MG63 (cell line): ENCODE measurements at regions not wholly inside any gene's neighbourhood (a gene's known extent, or its start where the extent isn't known, plus 50 kb on each side); places are given as distances from the start of the nearest gene placed in this dataset.
"Not testable (repeated sequence)": the region's sequence is repeated elsewhere in the genome, so short reads cannot be mapped to it uniquely, and the experiment has no call there.

ENCODE experiments used
- DNase-seq: peaks from one replicate; pipeline ENCODE4 v3.0.0-alpha.2; 2020
- H3K27me3 ChIP-seq: fragments of 250-450 bp; sonication (Bioruptor Pico); 2 replicates; pipeline ENCODE4 v1.5.1; 2020; ENCODE audit warnings: mild to moderate bottlenecking, moderate library complexity
- H3K36me3 ChIP-seq: fragments of 250-450 bp; sonication (Bioruptor Pico); 2 replicates; pipeline ENCODE4 v1.5.1; 2020; ENCODE audit warnings: mild to moderate bottlenecking, moderate library complexity
- H3K4me3 ChIP-seq: fragments of 250-450 bp; sonication (Bioruptor Pico); 2 replicates; pipeline ENCODE4 v1.5.1; 2020; ENCODE audit warnings: mild to moderate bottlenecking, moderate library complexity
- H3K9me3 ChIP-seq: fragments of 250-450 bp; sonication (Bioruptor Pico); 2 replicates; pipeline ENCODE4 v1.5.1; 2020; ENCODE audit warnings: mild to moderate bottlenecking, moderate library complexity

- not testable (repeated sequence) for H3K4me3 ChIP-seq, H3K9me3 ChIP-seq, DNase-seq, H3K36me3 ChIP-seq
- H3K27me3 ChIP-seq = peaks cover 23% of the 10 kb centered on the region
These were observed 50.4 kb upstream of the TTC34 start for GRCh38 chr1:2851918-2852317.

DNA sequence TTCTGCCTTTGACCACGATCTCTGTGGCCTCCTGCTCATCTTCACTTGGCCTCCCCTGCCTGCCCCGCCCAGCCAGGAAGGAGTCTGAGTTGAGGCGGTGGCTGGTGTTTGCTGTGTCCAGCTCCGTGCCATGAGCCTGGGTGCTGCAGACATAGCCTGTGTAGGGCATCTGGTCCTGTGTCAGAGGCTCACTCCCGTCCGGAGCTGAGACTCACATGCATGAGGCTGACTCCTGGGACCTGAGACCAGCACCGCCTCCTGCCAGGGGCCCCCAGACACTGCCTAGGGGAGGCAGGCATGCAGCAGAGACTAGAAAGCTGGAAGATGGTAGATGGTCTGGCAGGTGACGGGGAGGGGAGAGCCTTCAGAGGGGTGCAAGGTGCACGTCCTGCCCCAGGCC, 52.2 kb upstream of the TTC34 start:
- Histone ChIP-seq H3K9me3 (no peaks in the 10 kb centered on the region), H3K36me3 (no peaks in the 10 kb centered on the region), H3K4me3 (no peak overlapping the region), H3K27me3 (peaks cover 18% of the 10 kb centered on the region; the same call in 1 of the 2 replicates)
- no peak for DNase-seq

DNA sequence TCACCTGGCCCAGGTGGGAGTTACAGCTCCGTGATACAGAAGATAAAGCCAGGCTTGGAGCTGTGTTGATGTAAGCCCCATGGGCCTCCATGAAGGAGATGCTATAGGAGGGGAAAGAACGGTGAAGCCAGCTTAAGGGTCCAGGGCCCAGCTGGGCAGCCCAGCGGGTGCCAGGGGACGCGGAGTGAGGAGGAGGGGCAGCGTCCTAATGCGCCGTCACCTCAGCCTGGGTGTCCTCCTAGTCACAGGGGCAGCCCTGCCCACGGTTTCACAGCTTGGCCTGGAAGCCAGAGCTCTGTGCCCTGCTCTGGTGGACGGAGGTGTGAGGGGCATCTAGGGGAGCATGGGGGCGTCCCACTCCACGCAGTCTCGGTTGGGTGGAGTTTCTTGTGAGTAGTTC, 52.7 kb upstream of the TTC34 start:
- DNase-seq = no peak
- Histone ChIP-seq H3K4me3 (no peak overlapping the region), H3K9me3 (no peaks in the 10 kb centered on the region), H3K27me3 (peaks cover 18% of the 10 kb centered on the region; the same call in 1 of the 2 replicates), H3K36me3 (no peaks in the 10 kb centered on the region)

- no peaks in the 10 kb centered on the region for H3K9me3 ChIP-seq
- H3K4me3 ChIP-seq = no peak overlapping the region
- peaks cover 18% of the 10 kb centered on the region; the same call in 1 of the 2 replicates for H3K27me3 ChIP-seq
- DNase-seq = no peak
- H3K36me3 ChIP-seq = no peaks in the 10 kb centered on the region
These were observed 53.1 kb upstream of the TTC34 start for GRCh38 chr1:2854611-2855010.

- no peak for DNase-seq
- H3K4me3 ChIP-seq = no peak overlapping the region
- no peaks in the 10 kb centered on the region for H3K9me3 ChIP-seq
- peaks cover 13% of the 10 kb centered on the region; the same call in 1 of the 2 replicates for H3K27me3 ChIP-seq
- H3K36me3 ChIP-seq = no peaks in the 10 kb centered on the region
These were observed 53.9 kb upstream of the TTC34 start for GRCh38 chr1:2855206-2856065.

- no peak for DNase-seq
- Histone ChIP-seq H3K36me3 (no peaks in the 10 kb centered on the region), H3K9me3 (no peaks in the 10 kb centered on the region), H3K4me3 (no peak overlapping the region), H3K27me3 (peaks cover 17% of the 10 kb centered on the region)
These were observed 54.5 kb upstream of the TTC34 start for GRCh38 chr1:2856066-2856390.

GRCh38 chr1:2856676-2857375, 55.3 kb upstream of the TTC34 start:
- Histone ChIP-seq H3K9me3 (no peaks in the 10 kb centered on the region), H3K27me3 (peaks cover 23% of the 10 kb centered on the region), H3K4me3 (no peak overlapping the region), H3K36me3 (no peaks in the 10 kb centered on the region)
- DNase-seq = no peak

GRCh38 chr1:2857521-2857920, 56.0 kb upstream of the TTC34 start:
- H3K9me3 ChIP-seq = no peaks in the 10 kb centered on the region
- no peaks in the 10 kb centered on the region for H3K36me3 ChIP-seq
- DNase-seq = no peak
- H3K27me3 ChIP-seq = peaks cover 30% of the 10 kb centered on the region
- H3K4me3 ChIP-seq = no peak overlapping the region

GRCh38 chr1:2858676-2859075, 57.2 kb upstream of the TTC34 start:
- DNase-seq = no peak
- no peak overlapping the region for H3K4me3 ChIP-seq
- no peaks in the 10 kb centered on the region for H3K36me3 ChIP-seq
- no peaks in the 10 kb centered on the region for H3K9me3 ChIP-seq
- peaks cover 35% of the 10 kb centered on the region for H3K27me3 ChIP-seq

DNA sequence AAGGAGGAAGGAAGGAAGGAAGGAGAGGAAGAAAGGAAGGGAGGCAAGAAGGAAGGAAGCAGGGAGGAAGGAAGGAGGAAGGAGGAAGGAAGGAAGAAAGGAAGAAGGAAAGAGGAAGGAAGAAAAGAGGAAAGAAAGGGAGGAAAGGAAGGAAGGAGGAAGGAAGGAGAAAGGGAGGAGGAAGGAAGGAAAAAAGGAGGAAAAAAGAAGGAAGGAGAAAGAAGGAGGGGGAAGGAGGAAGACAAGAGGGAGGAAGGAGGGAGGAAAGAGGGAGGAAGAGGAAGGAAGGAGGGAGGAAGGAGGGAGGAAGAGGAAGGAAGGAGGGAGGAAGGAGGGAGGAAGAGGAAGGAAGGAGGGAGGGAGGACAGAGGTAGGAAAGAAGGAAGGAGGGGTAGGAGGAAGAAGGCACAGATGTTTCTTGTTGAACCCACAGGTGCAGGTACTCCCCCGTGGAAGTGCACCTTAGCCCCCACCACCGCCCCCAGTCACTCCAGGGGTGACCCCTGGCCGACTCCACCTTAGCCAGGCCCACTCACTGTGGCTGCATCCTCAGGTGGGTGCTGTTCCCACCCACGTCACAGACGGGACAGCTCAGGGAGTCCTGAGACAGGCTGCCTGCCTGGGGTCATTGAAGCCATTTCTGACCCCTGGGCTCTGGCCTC, 57.9 kb upstream of the TTC34 start:
- H3K36me3 ChIP-seq = no peaks in the 10 kb centered on the region
- no peaks in the 10 kb centered on the region for H3K9me3 ChIP-seq
- peaks cover 40% of the 10 kb centered on the region for H3K27me3 ChIP-seq
- H3K4me3 ChIP-seq = no peak overlapping the region
- DNase-seq = no peak

DNA sequence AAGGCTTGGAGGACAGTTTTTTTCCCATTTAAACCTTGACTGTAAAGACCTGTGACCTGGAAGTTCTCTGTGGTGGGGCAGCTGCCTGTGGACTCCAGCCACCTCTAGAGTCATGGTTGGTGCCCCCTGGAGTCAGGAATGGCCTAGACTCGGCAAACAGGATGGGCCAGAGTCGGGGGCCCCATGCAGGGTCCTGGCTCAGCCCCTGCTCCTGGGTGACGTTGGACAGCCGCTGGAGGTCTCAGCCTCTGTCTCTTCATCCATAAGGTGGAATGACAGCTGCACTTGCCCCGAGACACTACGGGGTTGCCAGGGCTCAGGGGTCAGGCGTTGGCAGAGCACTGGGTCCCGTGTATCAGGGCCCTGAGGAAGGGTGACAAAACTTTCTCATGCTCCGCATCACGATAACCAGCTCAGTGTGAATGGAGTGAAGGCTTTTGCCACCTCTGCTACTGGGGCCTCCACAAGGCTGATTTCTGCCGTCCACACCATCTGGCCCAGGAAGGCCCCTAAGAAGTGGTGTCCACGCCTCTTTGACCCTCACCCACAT, 58.5 kb upstream of the TTC34 start:
- no peak for DNase-seq
- peaks cover 42% of the 10 kb centered on the region for H3K27me3 ChIP-seq
- H3K36me3 ChIP-seq = no peaks in the 10 kb centered on the region
- no peaks in the 10 kb centered on the region for H3K9me3 ChIP-seq
- H3K4me3 ChIP-seq = no peak overlapping the region

GRCh38 chr1:2860476-2861142, 59.1 kb upstream of the TTC34 start:
- Histone ChIP-seq H3K4me3 (no peak overlapping the region), H3K36me3 (no peaks in the 10 kb centered on the region), H3K9me3 (no peaks in the 10 kb centered on the region), H3K27me3 (peaks cover 39% of the 10 kb centered on the region)
- no peak for DNase-seq

DNA sequence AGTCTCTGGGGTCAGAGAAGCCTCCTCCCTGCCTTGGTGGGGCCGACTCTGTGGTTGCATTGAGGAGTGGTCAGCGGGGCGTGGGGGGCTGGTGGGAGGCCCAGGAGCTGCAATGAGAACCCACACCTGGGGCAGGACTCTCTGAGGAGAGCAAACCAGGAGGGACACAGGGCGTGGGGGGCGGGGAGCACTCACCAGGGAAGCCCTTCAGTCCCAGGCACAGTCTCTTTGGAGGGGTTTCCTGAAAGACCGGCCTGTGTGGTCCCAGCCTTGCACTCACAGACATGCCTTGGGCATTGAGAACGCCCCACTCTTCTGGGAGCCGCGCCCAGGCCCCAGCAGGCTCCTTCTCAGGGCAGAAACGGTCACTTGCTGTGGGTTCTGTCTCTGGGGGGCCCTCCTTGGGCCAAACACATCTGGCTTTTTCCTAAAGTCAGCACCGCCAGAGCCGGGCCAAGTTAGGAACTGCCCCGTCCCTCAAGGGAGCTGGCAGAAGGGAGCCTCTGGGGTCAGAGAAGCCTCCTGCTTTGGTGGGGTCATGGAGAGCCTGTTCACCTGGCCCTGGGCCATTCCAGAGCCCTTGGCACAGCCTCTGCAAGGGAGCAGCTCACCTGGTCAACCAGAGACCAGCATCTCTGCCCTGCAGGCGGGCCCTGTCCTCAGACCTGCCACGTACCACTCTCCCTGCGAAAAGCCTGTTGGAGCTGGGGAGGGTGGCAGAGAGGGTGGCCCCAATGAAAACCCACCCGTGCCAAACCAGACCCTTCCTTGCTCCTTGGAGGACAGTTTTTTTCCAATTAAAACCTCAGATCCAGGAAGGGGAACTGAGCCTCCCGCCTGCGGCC, 59.9 kb upstream of the TTC34 start:
- Histone ChIP-seq H3K27me3 (peaks cover 35% of the 10 kb centered on the region), H3K9me3 (no peaks in the 10 kb centered on the region), H3K36me3 (no peaks in the 10 kb centered on the region), H3K4me3 (no peak overlapping the region)
- DNase-seq = no peak

GRCh38 chr1:2861988-2862813, 60.7 kb upstream of the TTC34 start:
- DNase-seq = no peak
- H3K9me3 ChIP-seq = no peaks in the 10 kb centered on the region

More at GRCh38 chr1:2861988-2862813, 60.7 kb upstream of the TTC34 start:
- Histone ChIP-seq H3K36me3 (no peaks in the 10 kb centered on the region), H3K27me3 (peaks cover 38% of the 10 kb centered on the region), H3K4me3 (no peak overlapping the region)
